GM12801 (cell line): ENCODE measurements at regions not wholly inside any gene's neighbourhood (a gene's known extent, or its start where the extent isn't known, plus 50 kb on each side); places are given as distances from the start of the nearest gene placed in this dataset.

Experiments used
- TF ChIP-seq, protein P1 (sequence below): IDR thresholded peaks from one replicate; pipeline ENCODE4 v1.5.1; 2011; ENCODE audit warnings: control low read depth; ENCODE audit not compliant: insufficient read length; ENCODE audit errors: extremely low read depth

DNA sequence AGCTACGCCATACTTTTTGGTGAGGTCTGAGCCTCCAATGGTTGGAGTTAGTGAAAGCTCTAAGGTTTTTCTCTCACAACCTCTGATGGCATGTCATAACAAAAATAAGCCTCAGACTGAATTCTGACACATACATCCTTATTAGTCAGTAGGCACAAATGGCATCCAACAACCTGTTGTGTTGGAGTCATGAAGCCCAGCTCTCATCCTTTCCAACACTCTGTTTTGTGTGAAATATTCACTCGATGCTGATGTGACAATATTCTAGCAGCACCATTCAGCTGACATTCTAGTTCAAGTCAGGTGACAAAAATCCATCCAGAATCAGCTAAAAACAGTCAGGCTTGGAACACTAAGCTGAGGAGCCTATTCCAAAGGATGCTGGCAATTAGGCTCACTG lies 603.2 kb upstream of the ID2 start:
- TF ChIP-seq, protein P1, sequence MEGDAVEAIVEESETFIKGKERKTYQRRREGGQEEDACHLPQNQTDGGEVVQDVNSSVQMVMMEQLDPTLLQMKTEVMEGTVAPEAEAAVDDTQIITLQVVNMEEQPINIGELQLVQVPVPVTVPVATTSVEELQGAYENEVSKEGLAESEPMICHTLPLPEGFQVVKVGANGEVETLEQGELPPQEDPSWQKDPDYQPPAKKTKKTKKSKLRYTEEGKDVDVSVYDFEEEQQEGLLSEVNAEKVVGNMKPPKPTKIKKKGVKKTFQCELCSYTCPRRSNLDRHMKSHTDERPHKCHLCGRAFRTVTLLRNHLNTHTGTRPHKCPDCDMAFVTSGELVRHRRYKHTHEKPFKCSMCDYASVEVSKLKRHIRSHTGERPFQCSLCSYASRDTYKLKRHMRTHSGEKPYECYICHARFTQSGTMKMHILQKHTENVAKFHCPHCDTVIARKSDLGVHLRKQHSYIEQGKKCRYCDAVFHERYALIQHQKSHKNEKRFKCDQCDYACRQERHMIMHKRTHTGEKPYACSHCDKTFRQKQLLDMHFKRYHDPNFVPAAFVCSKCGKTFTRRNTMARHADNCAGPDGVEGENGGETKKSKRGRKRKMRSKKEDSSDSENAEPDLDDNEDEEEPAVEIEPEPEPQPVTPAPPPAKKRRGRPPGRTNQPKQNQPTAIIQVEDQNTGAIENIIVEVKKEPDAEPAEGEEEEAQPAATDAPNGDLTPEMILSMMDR, result no peak

- TF ChIP-seq, protein P1, result no peak
Measured at GRCh38 chr2:8080063-8080462, 601.8 kb upstream of the ID2 start.

DNA sequence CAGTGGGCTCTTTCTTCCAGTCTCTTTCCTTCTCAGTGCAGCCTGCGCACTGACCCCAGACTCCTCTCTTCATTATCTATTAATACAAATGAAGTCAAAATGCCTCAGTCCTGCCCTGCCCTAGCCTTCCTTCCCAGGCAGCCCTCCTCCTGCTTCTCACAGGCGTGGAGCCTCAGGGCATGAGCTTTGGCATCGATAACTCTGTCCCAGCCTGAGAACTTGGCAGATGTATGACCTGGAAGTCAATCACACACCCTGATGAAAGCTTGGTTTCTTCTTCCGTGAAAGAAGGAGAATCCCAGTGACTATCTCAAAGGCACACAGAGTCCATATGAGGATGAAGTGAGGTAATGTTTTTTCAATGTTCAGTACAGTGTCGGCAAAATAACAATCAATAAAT lies 600.7 kb upstream of the ID2 start:
- TF ChIP-seq, protein P1, result no peak

- TF ChIP-seq, protein P1, result no peak
Measured at GRCh38 chr2:8082840-8083239, 599.0 kb upstream of the ID2 start.

DNA sequence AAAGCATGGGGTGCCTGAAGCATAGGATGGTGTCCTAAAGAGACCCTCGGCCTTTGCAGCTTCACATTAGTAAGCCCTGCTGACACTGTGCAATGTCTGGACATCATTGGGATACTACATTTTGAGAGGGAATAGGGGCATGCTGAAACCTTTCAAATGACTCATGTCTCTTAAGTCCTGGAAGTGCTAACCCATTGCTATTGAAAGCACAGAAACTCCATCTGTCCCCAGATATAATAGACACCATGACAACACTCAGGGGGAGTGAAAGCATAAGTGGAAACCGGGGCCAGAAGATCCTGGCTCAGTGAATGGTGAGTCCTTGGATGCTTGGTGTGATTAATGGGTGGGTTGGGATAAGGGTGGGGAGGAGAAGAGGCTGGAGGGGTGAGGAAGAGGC lies 595.5 kb upstream of the ID2 start:
- TF ChIP-seq, protein P1, result no peak

GRCh38 chr2:8086796-8087479 lies 594.9 kb upstream of the ID2 start:
- TF ChIP-seq, protein P1, result no peak

DNA sequence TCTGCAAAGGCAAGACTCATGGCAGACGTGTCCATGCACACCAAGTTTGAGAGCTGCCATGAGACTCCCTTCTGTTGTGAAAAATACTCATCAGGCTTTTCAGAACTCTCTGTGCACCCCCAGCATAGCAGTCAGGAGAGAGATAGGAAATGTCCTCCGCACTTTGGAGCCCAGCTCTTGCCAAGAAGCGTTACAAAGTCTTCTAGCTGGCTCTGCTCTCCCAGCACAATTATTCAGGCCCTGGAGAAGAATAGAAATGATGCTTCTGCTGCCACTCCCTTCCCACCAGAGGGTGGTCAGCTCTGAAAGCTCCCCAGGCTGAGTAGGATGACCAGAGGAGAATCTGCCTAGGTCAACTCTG lies 594.4 kb upstream of the ID2 start:
- TF ChIP-seq, protein P1, result no peak
